NCI-H146 (cell line): ENCODE measurements at regions not wholly inside any gene's neighbourhood (a gene's known extent, or its start where the extent isn't known, plus 50 kb on each side); places are given as distances from the start of the nearest gene placed in this dataset.
A peak's percentile ranks its signal among the peaks of the same experiment; 100 is the strongest.

ENCODE experiments used
- DNase-seq: peaks from one replicate; lab custom pipeline; 2025; lab: John Stamatoyannopoulos, UW

DNA sequence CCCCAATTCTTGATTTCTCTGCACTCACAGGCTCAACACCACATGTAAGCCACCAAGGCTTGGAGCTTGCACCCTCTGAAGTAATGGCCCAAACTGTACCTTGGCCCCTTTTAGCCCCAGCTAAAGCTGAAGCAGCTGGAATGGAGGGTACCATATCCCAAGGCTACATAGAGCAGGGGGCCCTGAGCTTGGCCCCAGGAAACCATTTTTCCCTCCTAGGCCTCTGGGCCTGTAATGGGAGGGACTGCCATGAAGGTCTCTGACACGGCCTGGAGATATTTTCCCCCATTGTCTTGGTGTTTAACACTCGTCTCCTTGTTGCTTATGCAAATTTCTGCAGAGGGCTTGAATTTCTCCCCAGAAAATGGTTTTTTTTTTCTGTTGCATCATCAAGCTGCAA, 69.7 kb downstream of the SKA1 start:
- no peak for DNase-seq

DNA sequence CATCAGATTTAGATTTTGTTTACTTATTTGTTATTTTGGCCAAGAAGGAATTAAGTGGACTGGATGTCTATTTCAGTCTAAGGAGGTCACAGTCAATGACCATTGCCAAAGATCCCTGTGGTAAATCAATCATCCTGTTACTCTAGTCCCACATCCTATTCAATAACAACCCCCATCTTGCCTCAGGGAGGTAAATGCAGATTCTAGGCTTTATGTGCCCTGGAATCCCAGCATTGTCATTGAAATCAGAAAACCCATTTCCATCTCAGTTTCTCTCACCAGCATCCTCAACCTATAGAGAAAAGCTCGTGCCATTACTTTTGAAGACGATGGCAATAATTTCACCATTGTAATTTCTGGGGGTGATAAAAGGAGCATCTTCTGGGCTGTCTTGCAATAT, 71.8 kb downstream of the SKA1 start:
- DNase-seq = no peak

DNA sequence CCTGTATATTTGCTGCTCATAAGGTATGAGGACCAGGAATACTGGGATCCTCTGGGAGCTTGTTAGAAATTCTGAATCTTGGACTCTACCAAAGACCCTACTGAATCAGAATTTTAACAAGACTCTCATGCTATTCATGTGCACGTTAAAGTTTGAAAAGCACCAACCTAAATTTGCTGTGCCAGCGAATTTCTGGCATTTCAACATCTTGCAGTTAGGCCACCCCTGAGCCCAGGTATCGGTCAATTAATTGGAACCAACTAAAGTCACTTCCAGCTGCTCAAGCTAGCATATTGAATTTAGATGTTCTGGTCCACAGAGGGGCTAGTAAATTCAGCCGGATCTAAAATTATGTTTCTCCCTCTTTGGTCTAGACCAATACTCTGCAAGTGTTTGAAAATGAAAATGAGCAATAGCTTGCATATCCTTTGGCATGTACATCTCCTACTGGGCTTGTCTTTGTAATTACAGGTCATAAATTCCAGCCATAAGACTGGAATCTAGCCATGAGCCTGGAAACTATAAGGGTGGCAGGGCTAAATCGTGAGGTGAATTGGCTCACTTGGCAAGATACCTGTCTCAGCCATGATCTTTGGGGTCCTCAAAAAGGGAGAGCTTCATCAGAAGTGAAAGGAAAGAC, 72.4 kb downstream of the SKA1 start:
- DNase-seq = no peak

DNA sequence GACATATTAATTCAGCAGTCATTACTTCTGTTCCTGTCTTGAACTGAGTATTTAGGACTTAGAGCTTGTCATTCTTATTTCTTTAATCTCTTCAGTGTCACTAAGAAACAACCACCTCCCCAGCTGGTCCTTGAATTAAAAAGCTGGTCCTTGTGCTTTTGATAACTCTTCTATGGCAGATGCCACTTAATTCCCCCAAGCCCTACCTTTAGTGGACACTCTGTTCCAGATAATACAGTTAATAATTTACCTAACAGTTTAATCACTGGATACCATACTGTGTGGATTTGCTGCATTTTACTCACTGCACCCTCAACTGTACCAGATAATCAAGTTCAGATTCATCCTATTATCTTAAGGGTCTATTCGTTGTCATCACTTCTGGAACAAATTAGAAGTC, 73.1 kb downstream of the SKA1 start:
- no peak for DNase-seq

DNA sequence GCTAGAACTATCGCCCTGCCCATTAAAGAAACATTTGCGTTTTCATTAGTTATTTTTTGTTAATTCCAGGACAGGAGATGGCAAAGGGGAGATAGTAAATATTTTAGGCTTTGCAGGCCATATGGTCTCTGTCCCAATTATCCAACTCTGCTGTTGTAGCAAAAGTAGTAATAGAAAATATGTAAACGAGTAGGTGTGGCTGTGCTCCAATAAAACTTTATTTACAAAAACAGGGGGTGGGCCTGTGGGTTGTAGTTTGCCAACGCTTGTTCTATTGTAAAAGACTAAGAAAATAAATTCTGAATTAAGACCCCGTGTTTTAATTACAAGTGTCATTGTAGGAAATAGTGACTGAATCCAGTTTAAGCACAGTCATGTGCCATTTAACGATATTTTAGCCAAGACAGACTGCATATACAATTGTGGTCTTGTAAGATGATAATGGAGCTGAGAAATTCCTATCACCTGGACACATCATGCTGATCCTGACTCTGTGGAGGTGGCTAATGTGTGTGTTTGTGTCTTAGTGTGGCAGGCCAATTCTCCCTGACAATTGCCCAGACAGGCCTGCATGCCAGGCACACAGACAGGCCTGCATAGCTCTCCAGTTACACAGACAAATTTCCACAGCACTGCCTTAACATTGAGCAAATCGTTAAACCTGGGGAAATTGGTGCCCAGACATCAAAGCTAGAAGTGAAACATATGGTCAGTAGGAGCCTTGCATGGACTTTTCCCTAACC, 76.4 kb downstream of the SKA1 start:
- no peak for DNase-seq

DNA sequence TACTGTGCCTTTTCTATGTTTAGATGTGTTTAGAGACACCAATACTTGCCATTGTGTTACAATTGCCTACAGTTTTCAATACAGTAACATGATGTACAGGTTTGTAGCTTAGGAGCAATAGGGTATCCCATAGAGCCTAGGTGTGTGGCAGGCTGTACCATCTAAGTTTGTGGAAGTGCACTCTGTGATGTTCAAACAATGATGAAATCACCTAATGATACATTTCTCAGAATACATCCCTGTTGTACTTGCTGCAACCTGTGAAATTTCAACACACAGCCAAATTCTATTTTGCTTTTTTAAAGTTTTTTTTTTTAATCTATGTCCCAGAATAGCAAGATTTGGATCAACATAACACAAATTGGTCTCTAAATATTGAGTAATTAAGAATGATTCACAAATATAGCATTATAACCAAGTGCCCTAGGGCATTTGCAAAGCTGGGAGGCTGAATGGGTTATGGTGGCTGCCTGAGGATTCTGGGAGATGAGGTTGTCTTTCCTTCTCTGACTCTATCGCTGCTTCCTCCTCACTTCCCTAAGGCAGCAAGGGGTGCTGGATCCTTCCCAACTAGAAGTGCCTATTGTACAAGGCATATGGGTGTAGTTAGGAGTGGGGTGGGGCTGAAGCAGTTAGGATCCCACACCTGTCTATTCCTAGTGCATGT, 78.3 kb downstream of the SKA1 start:
- DNase-seq = peak; percentile 22

DNA sequence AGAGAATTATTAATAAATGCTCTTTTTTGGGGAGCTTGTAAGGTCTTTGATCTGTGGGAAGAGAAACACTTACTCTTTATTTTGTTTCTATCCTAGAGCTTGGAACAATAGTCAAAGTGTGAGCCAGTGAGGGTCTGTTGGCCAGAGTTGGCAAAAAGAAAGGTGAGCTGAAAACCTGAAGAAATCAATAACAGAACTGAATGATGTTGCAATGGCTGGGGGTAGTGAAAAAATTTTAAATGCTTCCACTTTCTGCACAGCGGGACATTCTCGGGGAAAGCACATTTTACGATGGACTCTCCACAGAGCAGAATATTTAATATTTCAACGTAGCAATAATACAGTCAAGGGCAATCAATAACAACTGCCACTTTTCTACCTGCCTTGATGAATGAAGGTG, 78.9 kb downstream of the SKA1 start:
- DNase-seq = no peak

DNA sequence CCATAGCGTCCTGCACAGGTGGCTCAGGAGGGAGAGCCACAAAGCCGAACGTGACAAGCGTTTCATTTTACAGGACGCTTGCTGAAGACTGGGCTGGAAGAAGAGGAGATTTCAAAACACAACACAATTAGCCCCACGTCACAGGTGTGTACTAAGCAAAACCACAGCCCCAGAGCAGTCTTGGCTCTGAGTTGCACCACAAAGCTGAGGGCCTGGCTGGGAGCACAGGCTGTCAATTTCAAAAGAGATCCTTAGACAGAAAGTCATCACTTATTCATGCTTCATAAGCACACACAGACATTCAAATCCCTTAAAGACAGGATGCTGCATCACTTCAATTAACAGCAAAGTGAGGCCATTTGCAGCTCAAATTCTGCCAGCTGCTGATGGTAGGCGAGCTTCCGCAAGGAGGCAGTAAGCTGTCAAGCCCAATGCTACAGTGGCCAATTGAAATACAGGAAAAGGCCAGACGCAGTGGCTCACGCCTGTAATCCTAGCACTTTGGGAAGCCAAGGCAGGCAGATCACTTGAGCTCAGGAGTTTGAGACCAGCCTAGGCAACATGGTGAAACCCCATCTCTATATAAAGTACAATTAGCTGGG, 79.6 kb downstream of the SKA1 start:
- no peak for DNase-seq

DNA sequence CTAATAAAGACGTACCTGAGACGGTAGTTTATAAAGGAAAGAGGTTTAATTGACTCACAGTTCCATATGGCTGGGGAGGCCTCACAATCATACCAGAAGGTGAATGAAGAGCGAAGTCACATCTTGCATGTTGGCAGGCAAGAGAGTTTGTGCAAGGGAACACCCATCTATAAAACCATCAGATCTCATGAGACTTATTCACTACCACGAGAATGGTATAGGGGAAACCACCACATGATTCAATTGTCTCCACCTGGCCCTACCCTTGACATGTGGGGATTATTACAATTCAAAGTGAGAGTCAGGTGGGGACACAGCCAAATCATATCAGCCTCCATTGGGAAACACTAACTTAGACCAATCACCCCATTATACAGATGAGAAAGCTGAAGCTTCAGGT, 81.4 kb downstream of the SKA1 start:
- no peak for DNase-seq

DNA sequence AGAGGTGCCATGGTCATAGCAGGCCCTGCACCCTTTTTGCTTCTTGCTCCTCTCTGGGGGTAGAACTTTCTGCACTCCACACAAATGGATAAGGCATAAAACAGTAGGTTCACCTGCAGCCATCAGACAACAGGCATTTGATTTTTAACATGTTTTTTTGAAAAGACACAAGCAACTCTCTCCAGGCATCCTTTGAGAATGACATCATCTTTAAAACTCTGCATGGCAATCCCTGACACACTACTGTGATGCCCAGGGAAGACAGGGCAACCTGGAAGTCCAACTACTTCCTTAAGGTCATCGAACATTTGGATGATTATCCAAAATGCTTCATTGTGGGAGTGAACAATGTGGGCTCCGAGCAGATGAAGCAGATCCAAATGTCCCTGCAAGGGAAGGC, 82.8 kb downstream of the SKA1 start:
- no peak for DNase-seq

DNA sequence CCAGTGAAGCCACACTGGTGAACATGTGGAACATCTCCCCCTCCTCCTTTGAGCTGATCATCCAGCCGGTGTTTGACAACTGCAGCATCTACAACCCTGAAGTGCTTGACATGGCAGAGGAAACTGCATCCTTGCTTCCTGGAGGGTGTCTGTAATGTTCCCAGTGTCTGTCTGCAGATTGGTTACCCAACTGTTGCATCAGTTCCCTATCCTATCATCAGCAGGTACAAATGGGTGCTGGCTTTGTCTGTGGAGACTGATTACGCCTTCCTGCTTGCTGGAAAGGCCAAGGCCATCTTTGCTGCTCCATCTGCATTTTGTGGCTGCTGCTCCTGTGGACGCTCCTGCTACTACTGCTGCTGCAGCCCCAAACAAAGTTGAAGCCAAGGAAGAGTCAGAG, 83.5 kb downstream of the SKA1 start:
- no peak for DNase-seq

DNA sequence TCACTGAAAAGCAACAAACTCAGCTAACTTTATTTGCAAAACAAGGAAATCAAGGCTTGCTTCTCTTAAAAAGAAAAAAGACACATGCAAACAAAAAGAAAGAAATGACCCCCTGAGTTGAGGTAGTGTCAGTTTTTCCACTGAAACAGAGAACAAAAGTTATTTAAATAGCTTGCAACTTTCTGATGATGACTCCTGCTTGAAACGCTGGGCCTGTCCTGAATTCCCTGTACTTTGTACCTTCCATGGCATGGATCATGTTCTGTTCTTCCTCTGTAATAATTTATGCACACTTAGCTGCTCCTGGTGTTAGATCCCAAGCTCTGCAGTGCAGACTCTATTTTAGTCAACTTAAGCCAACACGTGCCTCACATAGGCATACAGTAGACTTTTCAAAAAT, 84.0 kb downstream of the SKA1 start:
- DNase-seq = no peak

DNA sequence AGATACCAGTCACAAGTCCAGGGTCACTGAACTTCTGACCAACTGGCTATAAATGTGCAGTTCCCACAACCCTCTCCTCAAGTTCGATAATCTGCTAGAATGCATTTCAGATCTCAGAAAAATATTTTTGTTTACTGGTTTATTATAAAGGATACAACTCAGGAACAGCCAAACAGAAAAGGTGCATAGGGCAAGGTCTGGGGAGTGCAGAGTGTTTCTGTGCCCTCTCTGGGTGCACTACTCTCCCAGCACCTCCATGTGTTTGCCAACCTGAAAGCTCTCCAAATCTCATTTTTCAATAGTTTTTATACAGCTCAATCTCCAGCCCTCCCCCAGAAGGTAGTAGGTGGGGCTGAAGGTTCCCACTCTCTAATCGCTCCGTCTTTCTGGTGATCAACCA, 85.2 kb downstream of the SKA1 start:
- no peak for DNase-seq

DNA sequence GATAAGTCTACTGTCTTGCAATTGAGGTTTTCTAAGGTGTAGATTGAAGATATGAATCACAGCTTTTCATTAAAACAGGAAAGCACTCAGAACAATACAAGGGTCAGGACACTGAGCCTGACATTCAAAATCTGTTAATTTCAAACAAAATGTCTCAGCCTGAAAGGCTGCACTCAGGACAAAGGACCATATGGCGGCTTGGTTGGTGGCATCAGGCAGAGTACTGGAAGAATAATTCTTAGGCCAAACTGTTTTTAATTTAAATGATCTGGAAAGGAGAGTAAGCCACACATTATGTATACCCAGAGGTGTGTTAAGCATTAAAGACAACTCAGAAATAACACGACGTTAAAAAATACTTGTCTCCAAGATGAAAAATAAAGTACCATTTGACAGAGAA, 85.9 kb downstream of the SKA1 start:
- no peak for DNase-seq

DNA sequence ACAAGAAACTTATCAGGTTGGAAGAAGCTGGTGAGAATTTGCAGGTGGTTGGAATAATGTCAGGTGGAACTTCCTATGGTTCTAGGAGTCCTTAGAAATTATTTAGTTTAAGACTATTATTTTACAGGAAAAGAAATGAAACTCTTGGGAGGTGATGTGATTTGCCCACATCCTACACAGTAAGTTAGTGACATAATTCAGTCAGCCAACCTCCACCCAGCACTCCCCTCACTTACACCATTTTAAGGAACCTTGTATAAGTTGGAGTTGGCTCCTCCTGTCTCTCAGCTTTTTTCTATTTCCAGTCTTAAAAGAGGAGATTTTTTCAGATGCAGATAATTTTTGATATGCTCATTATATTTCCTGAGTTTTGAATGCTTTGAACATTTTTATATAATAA, 86.4 kb downstream of the SKA1 start:
- DNase-seq = no peak

DNA sequence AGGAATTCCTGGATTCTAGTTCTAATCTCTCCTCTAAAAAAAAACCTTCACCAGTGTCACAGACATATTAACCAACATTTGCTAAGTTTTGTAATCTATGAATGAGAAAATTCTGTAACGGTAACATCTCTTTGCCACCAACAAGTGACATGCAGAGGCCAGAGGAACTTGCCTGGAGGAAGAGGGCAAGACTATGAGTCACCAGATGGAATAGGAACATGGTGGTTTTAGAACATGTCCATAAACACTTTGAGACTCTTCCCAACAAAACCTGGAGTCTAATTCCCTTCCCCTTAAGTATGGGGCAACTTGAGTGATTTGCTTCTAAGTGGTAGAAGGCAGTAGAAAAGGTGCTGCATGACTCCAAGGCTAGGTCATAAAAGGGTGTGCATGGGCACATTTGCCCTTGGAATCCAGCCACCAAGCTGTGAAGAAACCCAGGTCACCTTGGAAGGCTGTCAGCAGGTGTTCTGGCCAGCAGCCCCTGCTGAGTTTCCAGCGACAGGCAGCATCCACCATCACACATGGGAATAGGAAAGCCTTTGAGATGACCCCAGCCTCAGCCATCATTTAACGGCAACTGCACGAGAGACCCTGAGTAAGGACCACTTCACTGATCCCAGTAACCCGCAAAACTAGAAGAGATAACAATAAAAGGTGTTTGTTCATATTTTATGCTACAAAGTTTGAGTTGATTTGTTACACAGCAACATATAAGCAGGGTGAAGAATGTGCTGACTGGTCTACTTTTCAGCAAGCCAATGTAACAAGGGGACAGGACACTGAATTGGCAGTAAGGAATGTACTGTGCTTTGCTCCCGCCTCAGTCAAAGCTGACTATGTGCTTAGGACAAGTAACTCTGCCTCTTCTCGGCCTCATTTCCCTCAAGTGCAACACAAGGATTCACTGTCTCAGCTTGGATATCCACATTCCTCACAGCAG, 90.6 kb downstream of the SKA1 start:
- no peak for DNase-seq

DNA sequence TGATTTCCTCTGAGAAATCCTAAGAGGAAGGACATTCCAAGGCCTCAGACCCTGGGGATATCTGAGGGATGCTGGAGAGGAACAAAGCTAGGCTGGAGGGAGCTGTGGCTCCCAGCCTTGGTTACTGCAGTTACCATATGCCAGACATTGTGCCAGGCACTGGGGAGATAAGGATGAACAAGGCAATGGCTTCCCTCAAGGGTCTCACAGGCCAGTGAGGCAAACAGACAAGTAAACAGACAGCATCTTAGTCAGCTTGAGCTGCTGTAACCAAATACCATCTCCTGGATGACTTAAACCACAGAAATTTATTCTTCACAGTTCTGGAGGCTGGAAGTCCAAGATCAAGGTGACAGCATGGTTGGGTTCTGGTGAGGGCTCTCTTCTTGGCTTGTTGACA, 91.8 kb downstream of the SKA1 start:
- DNase-seq = no peak

DNA sequence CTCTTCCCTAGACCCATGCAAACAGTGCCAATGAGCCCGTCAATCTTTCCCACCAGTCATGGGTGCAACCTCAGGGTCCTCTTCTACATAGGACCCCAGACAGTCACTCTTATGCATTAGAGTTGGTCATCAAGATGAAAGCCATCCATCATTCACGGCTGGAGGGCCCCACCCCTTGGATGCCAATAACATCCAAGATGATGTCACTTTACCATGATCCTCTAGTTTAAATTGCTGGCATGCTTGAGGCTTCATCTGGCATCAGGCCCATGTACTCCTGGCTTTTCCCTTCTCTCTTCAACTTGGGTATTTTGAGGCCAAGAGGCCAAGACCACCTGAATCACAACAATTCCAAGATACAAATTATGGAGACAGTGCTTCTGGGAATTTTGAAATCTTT, 91.1 kb upstream of the MAPK4 start:
- no peak for DNase-seq

DNA sequence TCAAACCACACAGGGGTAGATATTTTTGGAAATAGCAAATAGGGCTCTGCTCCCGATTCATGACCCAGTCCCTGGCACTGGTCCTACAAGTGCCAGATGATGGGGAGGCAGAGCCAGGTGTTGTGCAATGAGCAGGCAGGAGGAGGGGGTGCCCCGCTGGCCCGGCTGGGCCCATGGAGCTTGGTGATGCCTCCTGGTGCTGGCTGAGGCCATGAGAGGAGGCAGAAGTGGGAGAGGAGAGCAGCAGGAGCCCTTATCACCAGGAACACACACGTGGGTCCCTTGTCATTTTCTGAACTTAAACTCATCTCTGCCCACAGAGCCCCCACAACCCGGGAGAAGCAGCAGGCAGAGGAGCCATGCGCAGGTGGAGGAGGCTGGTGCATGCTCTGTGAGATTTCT, 90.5 kb upstream of the MAPK4 start:
- no peak for DNase-seq

DNA sequence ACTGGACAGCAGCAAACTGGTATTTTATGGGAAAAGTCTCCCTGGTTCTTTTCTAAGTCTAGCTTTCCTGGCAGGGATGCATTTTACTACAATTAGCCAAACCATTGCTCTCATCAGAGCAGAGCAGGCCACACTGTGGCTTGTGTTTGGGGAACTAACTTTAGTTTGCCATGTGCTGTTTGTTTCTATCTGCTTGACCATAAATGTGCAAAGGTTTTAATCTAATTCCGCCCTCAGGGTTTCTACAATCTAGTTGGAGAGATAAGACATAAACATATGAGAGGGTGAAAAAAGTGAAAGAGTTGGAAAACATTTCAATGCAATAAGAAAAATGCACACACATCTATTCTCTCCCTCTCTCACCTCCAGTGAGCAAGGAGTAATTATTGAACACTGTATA, 86.9 kb upstream of the MAPK4 start:
- DNase-seq = peak; percentile 40

DNA sequence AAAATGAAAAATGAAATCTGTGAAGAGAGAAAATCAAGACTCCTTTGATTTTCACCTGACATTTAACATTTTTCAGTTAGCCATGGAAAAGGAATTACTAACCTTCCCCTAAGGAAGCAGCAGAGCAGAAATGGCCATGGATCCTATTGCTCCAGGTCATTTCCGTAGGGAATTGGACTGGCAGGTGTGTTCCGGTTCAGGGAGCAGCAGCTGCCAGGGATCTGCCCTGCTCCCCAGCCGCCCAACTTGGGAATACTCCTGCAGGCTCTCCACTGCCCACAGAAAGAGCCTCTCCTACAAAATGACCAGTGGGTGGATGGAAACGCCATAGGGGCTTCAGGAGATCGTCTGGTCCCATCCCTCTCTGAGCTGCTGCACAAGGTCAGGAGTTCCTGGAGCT, 86.0 kb upstream of the MAPK4 start:
- peak; percentile 98 for DNase-seq
